ENCODE measurements at regions not wholly inside any gene's neighbourhood (a gene's known extent, or its start where the extent isn't known, plus 50 kb on each side); places are given as distances from the start of the nearest gene placed in this dataset.

DNA sequence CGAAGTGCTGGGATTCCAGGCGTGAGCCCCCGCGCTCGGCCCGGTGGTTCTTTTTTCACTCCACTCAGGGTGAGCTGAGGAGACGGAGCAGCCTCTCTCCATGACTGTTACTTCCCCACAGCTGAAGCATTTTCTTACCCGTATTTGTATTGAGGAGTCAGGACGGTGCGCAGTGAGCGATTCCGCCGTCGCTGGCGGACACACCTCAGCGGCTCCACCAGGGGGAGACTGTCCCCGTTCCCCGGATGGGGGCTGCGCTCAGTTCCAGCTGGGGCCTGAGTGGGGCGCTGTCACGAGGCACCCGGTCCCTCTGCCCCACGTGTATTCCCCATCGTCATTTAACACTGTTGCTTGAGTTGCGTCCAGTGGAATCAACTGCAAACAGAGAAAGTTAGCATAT, 844.0 kb upstream of the FRG1 start:
- Histone ChIP-seq H2BK5ac (ENCODE audit: low read depth, low read length, poor library complexity, severe bottlenecking) (no peak overlapping the region), H3K4me3 (ENCODE audit: insufficient read depth in 1 of 2, low read depth in 1 of 2, low read length in 2 of 2) (no peak overlapping the region), H4K91ac (ENCODE audit: low read length) (peak overlapping the region; percentile 21)

DNA sequence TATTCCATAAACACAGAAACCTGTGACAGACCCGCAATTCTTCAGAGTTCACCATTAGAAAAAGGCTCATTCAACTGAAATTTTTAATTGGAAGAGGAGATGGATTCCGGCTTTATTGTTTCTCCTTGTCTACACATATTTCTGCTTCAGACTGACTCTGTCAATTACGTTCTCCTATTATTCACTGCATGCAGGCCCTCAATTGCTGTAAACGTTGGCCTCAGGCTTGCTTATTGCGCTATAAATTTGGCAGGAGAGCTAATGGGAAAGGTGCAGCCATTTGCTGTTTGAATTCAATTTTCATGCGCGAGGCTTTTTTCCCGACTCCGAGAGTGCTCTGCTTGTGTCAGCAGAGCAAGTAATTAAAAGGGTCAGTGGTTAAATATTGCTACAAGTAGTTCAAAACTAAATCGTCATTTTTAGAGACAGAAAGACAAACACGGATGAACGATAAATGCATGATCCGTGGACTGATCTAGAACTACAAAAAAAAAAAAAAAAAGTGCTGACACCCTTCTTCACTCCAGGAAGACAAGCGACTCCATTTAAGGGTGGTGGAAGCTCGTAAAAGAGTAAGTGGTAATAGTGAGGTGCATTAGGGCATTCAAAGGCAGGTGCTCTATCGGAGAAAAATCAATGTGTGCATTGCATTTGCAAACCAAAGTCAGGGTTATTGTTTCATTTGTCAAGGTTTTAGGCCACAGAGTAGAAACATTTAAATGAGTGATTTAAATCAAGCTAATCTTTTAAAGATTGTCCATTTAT, 841.6 kb upstream of the FRG1 start:
- H2BK5ac ChIP-seq (ENCODE audit: low read depth, low read length, poor library complexity, severe bottlenecking): no peak overlapping the region
- no peak overlapping the region for H3K4ac ChIP-seq (ENCODE audit: low read depth in 1 of 2, low read length in 2 of 2)
- no peak overlapping the region for H4K91ac ChIP-seq (ENCODE audit: low read length)
- H3K36me3 ChIP-seq (ENCODE audit: control insufficient read depth in 1 of 2, insufficient read depth in 2 of 2, low read depth in 1 of 2, low read length in 2 of 2): no peaks in the 10 kb centered on the region
- no peak overlapping the region for H3K9ac ChIP-seq (ENCODE audit: low read length)
- no peak overlapping the region for H2BK12ac ChIP-seq (ENCODE audit: low read length in 2 of 2)
- H3K9me3 ChIP-seq (ENCODE audit: control insufficient read depth, low read length): no peaks in the 10 kb centered on the region
- H2BK15ac ChIP-seq (ENCODE audit: low read depth, poor library complexity, severe bottlenecking): no peak overlapping the region
- no peak overlapping the region for H3K23ac ChIP-seq (ENCODE audit: low read length in 2 of 2)
- no peak overlapping the region for H3K18ac ChIP-seq (ENCODE audit: low read depth in 1 of 2, low read length in 2 of 2)
- no peak overlapping the region for H3K14ac ChIP-seq (ENCODE audit: low read length in 2 of 2)
- DNase-seq: no peak
- H3K4me3 ChIP-seq (ENCODE audit: insufficient read depth in 1 of 2, low read depth in 1 of 2, low read length in 2 of 2): no peak overlapping the region
- 93% methylated on average over 16 of the region's 16 CpGs for WGBS
- H3K79me1 ChIP-seq (replicated peaks; ENCODE audit: low read length, poor library complexity, severe bottlenecking): no peaks in the 10 kb centered on the region
- no peak overlapping the region for H2AFZ ChIP-seq (ENCODE audit: low read depth, low read length)
- H3K4me2 ChIP-seq (ENCODE audit: low read length, poor library complexity, severe bottlenecking): no peak overlapping the region
- no peaks in the 10 kb centered on the region for H3K27me3 ChIP-seq (ENCODE audit: control insufficient read depth in 1 of 2, insufficient read depth in 1 of 2, low read length in 2 of 2)
- H3K4me1 ChIP-seq (ENCODE audit: control insufficient read depth, insufficient read depth, low read depth, low read length): no peaks in the 10 kb centered on the region
- no peak overlapping the region for H2BK120ac ChIP-seq (ENCODE audit: low read depth, low read length)
- H4K8ac ChIP-seq (ENCODE audit: low read length): no peak overlapping the region
- no peak overlapping the region for H2AK5ac ChIP-seq (ENCODE audit: low read length, severe bottlenecking)
- no peak overlapping the region for H3K27ac ChIP-seq (ENCODE audit: low read length, poor library complexity, severe bottlenecking)

More for the DNA sequence above, 844.0 kb upstream of the FRG1 start:
- H2BK15ac ChIP-seq (ENCODE audit: low read depth, poor library complexity, severe bottlenecking): no peak overlapping the region
- H3K4ac ChIP-seq (ENCODE audit: low read depth in 1 of 2, low read length in 2 of 2): no peak overlapping the region
- no peak overlapping the region for H3K14ac ChIP-seq (ENCODE audit: low read length in 2 of 2)
- no peak overlapping the region for H3K4me2 ChIP-seq (ENCODE audit: low read length, poor library complexity, severe bottlenecking)
- H4K8ac ChIP-seq (ENCODE audit: low read length): no peak overlapping the region
- H3K18ac ChIP-seq (ENCODE audit: low read depth in 1 of 2, low read length in 2 of 2): no peak overlapping the region
- no peak overlapping the region for H3K23ac ChIP-seq (ENCODE audit: low read length in 2 of 2)
- no peaks in the 10 kb centered on the region for H3K9me3 ChIP-seq (ENCODE audit: control insufficient read depth, low read length)
- H3K4me1 ChIP-seq (ENCODE audit: control insufficient read depth, insufficient read depth, low read depth, low read length): no peaks in the 10 kb centered on the region
- no peak overlapping the region for H2AFZ ChIP-seq (ENCODE audit: low read depth, low read length)
- 98% methylated on average over 25 of the region's 25 CpGs for WGBS
- H2BK12ac ChIP-seq (ENCODE audit: low read length in 2 of 2): no peak overlapping the region
- DNase-seq: no peak
- H3K9ac ChIP-seq (ENCODE audit: low read length): no peak overlapping the region
- no peak overlapping the region for H2AK5ac ChIP-seq (ENCODE audit: low read length, severe bottlenecking)
- no peaks in the 10 kb centered on the region for H3K36me3 ChIP-seq (ENCODE audit: control insufficient read depth in 1 of 2, insufficient read depth in 2 of 2, low read depth in 1 of 2, low read length in 2 of 2)
- H3K27ac ChIP-seq (ENCODE audit: low read length, poor library complexity, severe bottlenecking): no peak overlapping the region
- no peaks in the 10 kb centered on the region for H3K79me1 ChIP-seq (replicated peaks; ENCODE audit: low read length, poor library complexity, severe bottlenecking)
- no peaks in the 10 kb centered on the region for H3K27me3 ChIP-seq (ENCODE audit: control insufficient read depth in 1 of 2, insufficient read depth in 1 of 2, low read length in 2 of 2)
- no peak overlapping the region for H2BK120ac ChIP-seq (ENCODE audit: low read depth, low read length)

DNA sequence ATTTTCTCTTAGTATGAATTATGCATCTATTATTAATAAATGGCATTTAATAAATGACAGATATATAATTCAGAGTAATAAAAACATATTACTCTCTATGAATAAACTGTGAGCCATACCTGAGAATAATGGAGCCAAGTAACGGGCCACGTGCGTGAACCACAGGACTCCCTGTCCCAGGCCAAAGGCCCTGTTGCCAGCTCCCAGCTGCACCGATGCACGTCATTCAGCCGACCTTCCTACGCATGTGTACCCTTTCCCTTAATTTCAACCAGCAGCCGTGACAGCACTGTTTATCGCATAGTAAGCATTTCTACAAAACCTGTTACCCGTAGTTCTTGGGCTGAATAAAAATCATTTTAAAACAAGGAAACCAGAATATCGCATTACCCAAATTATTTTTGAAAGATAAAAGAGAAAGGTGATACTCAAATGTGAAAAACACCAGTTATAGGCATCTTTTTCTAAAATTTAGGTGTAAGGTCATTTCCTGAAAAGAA, 827.2 kb upstream of the FRG1 start:
- Histone ChIP-seq H2BK15ac (ENCODE audit: low read depth, poor library complexity, severe bottlenecking) (no peak overlapping the region), H3K36me3 (ENCODE audit: control insufficient read depth in 1 of 2, insufficient read depth in 2 of 2, low read depth in 1 of 2, low read length in 2 of 2) (no peaks in the 10 kb centered on the region), H2BK120ac (ENCODE audit: low read depth, low read length) (no peak overlapping the region), H4K91ac (ENCODE audit: low read length) (no peak overlapping the region), H3K27ac (ENCODE audit: low read length, poor library complexity, severe bottlenecking) (no peak overlapping the region), H2BK5ac (ENCODE audit: low read depth, low read length, poor library complexity, severe bottlenecking) (no peak overlapping the region), H3K14ac (ENCODE audit: low read length in 2 of 2) (no peak overlapping the region), H2AFZ (ENCODE audit: low read depth, low read length) (no peak overlapping the region), H3K4me2 (ENCODE audit: low read length, poor library complexity, severe bottlenecking) (no peak overlapping the region), H3K23ac (ENCODE audit: low read length in 2 of 2) (no peak overlapping the region), H3K4ac (ENCODE audit: low read depth in 1 of 2, low read length in 2 of 2) (no peak overlapping the region), H3K9ac (ENCODE audit: low read length) (no peak overlapping the region), H3K18ac (ENCODE audit: low read depth in 1 of 2, low read length in 2 of 2) (peak overlapping the region in 1 of 2 experiments; percentile 66), H3K27me3 (ENCODE audit: control insufficient read depth in 1 of 2, insufficient read depth in 1 of 2, low read length in 2 of 2) (peaks cover 0 to 4% of the 10 kb centered on the region in 2 experiments), H2AK5ac (ENCODE audit: low read length, severe bottlenecking) (no peak overlapping the region), H4K8ac (ENCODE audit: low read length) (peak overlapping the region; percentile 77), H3K79me1 (replicated peaks; ENCODE audit: low read length, poor library complexity, severe bottlenecking) (no peaks in the 10 kb centered on the region), H3K4me1 (ENCODE audit: control insufficient read depth, insufficient read depth, low read depth, low read length) (no peaks in the 10 kb centered on the region), H3K4me3 (ENCODE audit: insufficient read depth in 1 of 2, low read depth in 1 of 2, low read length in 2 of 2) (no peak overlapping the region), H2BK12ac (ENCODE audit: low read length in 2 of 2) (no peak overlapping the region), H3K9me3 (ENCODE audit: control insufficient read depth, low read length) (no peaks in the 10 kb centered on the region)
- 98% methylated on average over 10 of the region's 11 CpGs for WGBS
- DNase-seq: no peak

DNA sequence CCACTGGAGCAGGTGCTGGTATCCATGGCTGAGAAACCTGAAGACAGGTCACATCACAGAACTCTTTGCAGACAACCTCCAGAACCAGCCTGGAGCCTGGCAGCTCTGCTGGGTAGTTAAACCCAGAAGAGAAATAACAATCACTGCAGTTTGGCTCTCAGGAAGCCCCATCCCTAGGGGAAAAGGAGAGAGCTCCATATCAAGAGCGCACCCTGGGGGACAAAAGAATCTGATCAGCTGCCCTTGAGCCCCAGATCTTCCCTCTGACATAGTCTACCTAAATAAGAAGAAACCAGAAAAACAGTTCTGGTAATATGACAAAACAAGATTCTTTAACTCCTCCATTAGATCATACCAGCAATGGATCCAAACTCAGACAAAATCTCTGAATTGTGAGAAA, 823.2 kb upstream of the FRG1 start:
- Histone ChIP-seq H3K4me1 (ENCODE audit: control insufficient read depth, insufficient read depth, low read depth, low read length) (no peaks in the 10 kb centered on the region), H2AK5ac (ENCODE audit: low read length, severe bottlenecking) (no peak overlapping the region), H2BK120ac (ENCODE audit: low read depth, low read length) (no peak overlapping the region), H3K4me2 (ENCODE audit: low read length, poor library complexity, severe bottlenecking) (no peak overlapping the region), H3K79me1 (replicated peaks; ENCODE audit: low read length, poor library complexity, severe bottlenecking) (no peaks in the 10 kb centered on the region), H3K14ac (ENCODE audit: low read length in 2 of 2) (no peak overlapping the region), H3K18ac (ENCODE audit: low read depth in 1 of 2, low read length in 2 of 2) (peak overlapping the region in 1 of 2 experiments; percentile 12), H3K27me3 (ENCODE audit: control insufficient read depth in 1 of 2, insufficient read depth in 1 of 2, low read length in 2 of 2) (peaks cover 0 to 4% of the 10 kb centered on the region in 2 experiments), H3K27ac (ENCODE audit: low read length, poor library complexity, severe bottlenecking) (no peak overlapping the region), H2BK15ac (ENCODE audit: low read depth, poor library complexity, severe bottlenecking) (no peak overlapping the region), H4K91ac (ENCODE audit: low read length) (no peak overlapping the region), H2BK12ac (ENCODE audit: low read length in 2 of 2) (no peak overlapping the region), H3K4ac (ENCODE audit: low read depth in 1 of 2, low read length in 2 of 2) (no peak overlapping the region), H3K9me3 (ENCODE audit: control insufficient read depth, low read length) (no peaks in the 10 kb centered on the region), H3K9ac (ENCODE audit: low read length) (no peak overlapping the region), H3K36me3 (ENCODE audit: control insufficient read depth in 1 of 2, insufficient read depth in 2 of 2, low read depth in 1 of 2, low read length in 2 of 2) (no peaks in the 10 kb centered on the region), H3K23ac (ENCODE audit: low read length in 2 of 2) (no peak overlapping the region), H4K8ac (ENCODE audit: low read length) (no peak overlapping the region), H2BK5ac (ENCODE audit: low read depth, low read length, poor library complexity, severe bottlenecking) (no peak overlapping the region), H2AFZ (ENCODE audit: low read depth, low read length) (no peak overlapping the region), H3K4me3 (ENCODE audit: insufficient read depth in 1 of 2, low read depth in 1 of 2, low read length in 2 of 2) (no peak overlapping the region)
- WGBS: no CpG with 5 or more reads among the region's 1 CpG
- peak; percentile 5 for DNase-seq
